ENCODE measurements at regions not wholly inside any gene's neighbourhood (a gene's known extent, or its start where the extent isn't known, plus 50 kb on each side); places are given as distances from the start of the nearest gene placed in this dataset.

- in situ Hi-C loops (cut with MboI) (no loop called here), intact Hi-C loops (cut with micrococcal nuclease; ENCODE audit: unreplicated experiment) (no loop called here)
- H3K79me2 ChIP-seq (ENCODE audit: control insufficient read depth, insufficient read depth, low read length) = no peaks in the 10 kb centered on the region
- no peak overlapping the region for H3K9ac ChIP-seq (ENCODE audit: control insufficient read depth, insufficient read depth, low read length)
- no peak overlapping the region for H3K27ac ChIP-seq (ENCODE audit: control insufficient read depth, insufficient read depth)
- WGBS (ENCODE audit: insufficient coverage, insufficient replicate concordance, low lambda C conversion rate, missing lambda C conversion rate) = 82% methylated on average over 3 of the region's 3 CpGs
- no peak overlapping the region for H3K4me3 ChIP-seq
- ChIA-PET SMC1A (ENCODE audit: uncharacterized antibody, unreplicated experiment) (interaction anchor here (1.9 kb wide), 1 partner anchor 12 kb away, joined by 5 read pairs; no protein-coding TSS in a partner anchor), POLR2A (no interaction called here), RAD21 (ENCODE audit: unreplicated experiment) (no interaction called here), CTCF (no interaction called here)
- no peak for FAIRE-seq
- H3K36me3 ChIP-seq (ENCODE audit: control insufficient read depth in 2 of 2, insufficient read depth in 2 of 2, low read length in 1 of 2) = no peaks in the 10 kb centered on the region
- no peaks in the 10 kb centered on the region; a peak in 1 of 4 replicates for H3K27me3 ChIP-seq (replicated peaks in 1 of 2; ENCODE audit: control insufficient read depth in 2 of 2, insufficient read depth in 2 of 2, low read length in 1 of 2)
- TF ChIP-seq CHD1 (IDR thresholded peaks at IDR 0.05; ENCODE audit: low read depth, low read length) (no peak), MTA2 (IDR thresholded peaks at IDR 0.05; ENCODE audit: low read depth) (no peak), MTA3 (IDR thresholded peaks at IDR 0.05; ENCODE audit: borderline replicate concordance, low read length) (no peak), ESRRA (IDR thresholded peaks at IDR 0.05; ENCODE audit: low read length) (no peak), REST (IDR thresholded peaks at IDR 0.05; ENCODE audit: low read depth, low read length) (no peak), SUPT20H (IDR thresholded peaks at IDR 0.05; ENCODE audit: borderline replicate concordance, control insufficient read depth, low read depth, low read length) (no peak), DPF2 (IDR thresholded peaks at IDR 0.05) (no peak), TBL1XR1 (IDR thresholded peaks at IDR 0.05; ENCODE audit: low read depth, low read length) (no peak), YY1 (IDR thresholded peaks at IDR 0.05; ENCODE audit: low read depth, low read length) (no peak), ZNF24 (IDR thresholded peaks at IDR 0.05) (no peak), SREBF2 (IDR thresholded peaks at IDR 0.05; ENCODE audit: low read length) (no peak), IKZF1 (conservative IDR thresholded peaks at IDR 0.05) (no peak), RBBP5 (conservative IDR thresholded peaks at IDR 0.05) (no peak), MYB (IDR thresholded peaks at IDR 0.05; ENCODE audit: borderline replicate concordance, low read depth, low read length) (no peak)
- TF ChIP-seq, protein P1, sequence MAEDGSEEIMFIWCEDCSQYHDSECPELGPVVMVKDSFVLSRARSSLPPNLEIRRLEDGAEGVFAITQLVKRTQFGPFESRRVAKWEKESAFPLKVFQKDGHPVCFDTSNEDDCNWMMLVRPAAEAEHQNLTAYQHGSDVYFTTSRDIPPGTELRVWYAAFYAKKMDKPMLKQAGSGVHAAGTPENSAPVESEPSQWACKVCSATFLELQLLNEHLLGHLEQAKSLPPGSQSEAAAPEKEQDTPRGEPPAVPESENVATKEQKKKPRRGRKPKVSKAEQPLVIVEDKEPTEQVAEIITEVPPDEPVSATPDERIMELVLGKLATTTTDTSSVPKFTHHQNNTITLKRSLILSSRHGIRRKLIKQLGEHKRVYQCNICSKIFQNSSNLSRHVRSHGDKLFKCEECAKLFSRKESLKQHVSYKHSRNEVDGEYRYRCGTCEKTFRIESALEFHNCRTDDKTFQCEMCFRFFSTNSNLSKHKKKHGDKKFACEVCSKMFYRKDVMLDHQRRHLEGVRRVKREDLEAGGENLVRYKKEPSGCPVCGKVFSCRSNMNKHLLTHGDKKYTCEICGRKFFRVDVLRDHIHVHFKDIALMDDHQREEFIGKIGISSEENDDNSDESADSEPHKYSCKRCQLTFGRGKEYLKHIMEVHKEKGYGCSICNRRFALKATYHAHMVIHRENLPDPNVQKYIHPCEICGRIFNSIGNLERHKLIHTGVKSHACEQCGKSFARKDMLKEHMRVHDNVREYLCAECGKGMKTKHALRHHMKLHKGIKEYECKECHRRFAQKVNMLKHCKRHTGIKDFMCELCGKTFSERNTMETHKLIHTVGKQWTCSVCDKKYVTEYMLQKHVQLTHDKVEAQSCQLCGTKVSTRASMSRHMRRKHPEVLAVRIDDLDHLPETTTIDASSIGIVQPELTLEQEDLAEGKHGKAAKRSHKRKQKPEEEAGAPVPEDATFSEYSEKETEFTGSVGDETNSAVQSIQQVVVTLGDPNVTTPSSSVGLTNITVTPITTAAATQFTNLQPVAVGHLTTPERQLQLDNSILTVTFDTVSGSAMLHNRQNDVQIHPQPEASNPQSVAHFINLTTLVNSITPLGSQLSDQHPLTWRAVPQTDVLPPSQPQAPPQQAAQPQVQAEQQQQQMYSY (CRISPR knock-in tag; IDR thresholded peaks at IDR 0.05) = no peak
- TF ChIP-seq, protein P2, sequence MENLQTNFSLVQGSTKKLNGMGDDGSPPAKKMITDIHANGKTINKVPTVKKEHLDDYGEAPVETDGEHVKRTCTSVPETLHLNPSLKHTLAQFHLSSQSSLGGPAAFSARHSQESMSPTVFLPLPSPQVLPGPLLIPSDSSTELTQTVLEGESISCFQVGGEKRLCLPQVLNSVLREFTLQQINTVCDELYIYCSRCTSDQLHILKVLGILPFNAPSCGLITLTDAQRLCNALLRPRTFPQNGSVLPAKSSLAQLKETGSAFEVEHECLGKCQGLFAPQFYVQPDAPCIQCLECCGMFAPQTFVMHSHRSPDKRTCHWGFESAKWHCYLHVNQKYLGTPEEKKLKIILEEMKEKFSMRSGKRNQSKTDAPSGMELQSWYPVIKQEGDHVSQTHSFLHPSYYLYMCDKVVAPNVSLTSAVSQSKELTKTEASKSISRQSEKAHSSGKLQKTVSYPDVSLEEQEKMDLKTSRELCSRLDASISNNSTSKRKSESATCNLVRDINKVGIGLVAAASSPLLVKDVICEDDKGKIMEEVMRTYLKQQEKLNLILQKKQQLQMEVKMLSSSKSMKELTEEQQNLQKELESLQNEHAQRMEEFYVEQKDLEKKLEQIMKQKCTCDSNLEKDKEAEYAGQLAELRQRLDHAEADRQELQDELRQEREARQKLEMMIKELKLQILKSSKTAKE (IDR thresholded peaks at IDR 0.05; ENCODE audit: low read depth, poor library complexity, severe bottlenecking) = no peak
- H4K20me1 ChIP-seq (ENCODE audit: control insufficient read depth, insufficient read depth) = no peaks in the 10 kb centered on the region
- H3K9me3 ChIP-seq (replicated peaks; ENCODE audit: control insufficient read depth, insufficient read depth, low read length) = no peaks in the 10 kb centered on the region
- no peak for ATAC-seq
- DNase-seq (ENCODE audit: low read depth, low spot score) = no peak
- BruUV-seq (replicated peaks) = no TSS peak
- no peak overlapping the region for H2AFZ ChIP-seq (ENCODE audit: control insufficient read depth, low read depth, low read length)
- H3K4me2 ChIP-seq (ENCODE audit: control insufficient read depth, insufficient read depth) = no peak overlapping the region
- no peaks in the 10 kb centered on the region for H3K4me1 ChIP-seq (ENCODE audit: control insufficient read depth, insufficient read depth, low read length)
Observed at GRCh38 chr2:181788897-181789555, 102.5 kb upstream of the ITPRID2 start.

All from GM12878 (cell line).